ENCODE measurements at regions not wholly inside any gene's neighbourhood (a gene's known extent, or its start where the extent isn't known, plus 50 kb on each side); places are given as distances from the start of the nearest gene placed in this dataset.

GRCh38 chr7:138396251-138397070 lies 63.6 kb upstream of the TRIM24 start:
- ChIA-PET SMC1A (ENCODE audit: uncharacterized antibody, unreplicated experiment) (interaction anchor here (1.0 to 1.5 kb wide), 4 partner anchors 11 to 104 kb away, joined by 3 to 5 read pairs (median 4); no protein-coding TSS in a partner anchor), CTCF (interaction anchor here (0.7 to 2.7 kb wide), 5 partner anchors 10 to 342 kb away, joined by 3 to 8 read pairs (median 3); no protein-coding TSS in a partner anchor), RAD21 (ENCODE audit: unreplicated experiment) (interaction anchor here (1.0 to 1.8 kb wide), 3 partner anchors 13 to 81 kb away, joined by 3 to 9 read pairs (median 3); no protein-coding TSS in a partner anchor), POLR2A (interaction anchor here (0.6 to 0.9 kb wide), 3 partner anchors 23 to 722 kb away, joined by 3 to 6 read pairs (median 4); no protein-coding TSS in a partner anchor)
- no TSS peak for BruUV-seq (replicated peaks)
- no peak overlapping the region for H3K4me3 ChIP-seq
- 69% methylated on average over 3 of the region's 3 CpGs for WGBS (ENCODE audit: insufficient coverage, insufficient replicate concordance, low lambda C conversion rate, missing lambda C conversion rate)
- no peak overlapping the region for H3K27ac ChIP-seq (ENCODE audit: control insufficient read depth, insufficient read depth)
- intact Hi-C loops (cut with micrococcal nuclease; ENCODE audit: unreplicated experiment) = no loop called here
- ATAC-seq = peak; percentile 98
- no peak for FAIRE-seq
- H3K36me3 ChIP-seq (ENCODE audit: control insufficient read depth in 2 of 2, insufficient read depth in 2 of 2, low read length in 1 of 2) = no peaks in the 10 kb centered on the region
- no peaks in the 10 kb centered on the region for H4K20me1 ChIP-seq (ENCODE audit: control insufficient read depth, insufficient read depth)
- in situ Hi-C loops (cut with MboI) = no loop called here
- no peaks in the 10 kb centered on the region for H3K27me3 ChIP-seq (replicated peaks in 1 of 2; ENCODE audit: control insufficient read depth in 2 of 2, insufficient read depth in 2 of 2, low read length in 1 of 2)
- H3K4me2 ChIP-seq (ENCODE audit: control insufficient read depth, insufficient read depth) = no peak overlapping the region
- H3K4me1 ChIP-seq (ENCODE audit: control insufficient read depth, insufficient read depth, low read length) = no peaks in the 10 kb centered on the region
- H3K9me3 ChIP-seq (replicated peaks; ENCODE audit: control insufficient read depth, insufficient read depth, low read length) = no peaks in the 10 kb centered on the region
- no peak overlapping the region for H2AFZ ChIP-seq (ENCODE audit: control insufficient read depth, low read depth, low read length)
- DNase-seq (ENCODE audit: low read depth, low spot score) = peak; percentile 53
- no peak overlapping the region for H3K9ac ChIP-seq (ENCODE audit: control insufficient read depth, insufficient read depth, low read length)
- no peaks in the 10 kb centered on the region for H3K79me2 ChIP-seq (ENCODE audit: control insufficient read depth, insufficient read depth, low read length)
- TF ChIP-seq CHD1 (IDR thresholded peaks at IDR 0.05; ENCODE audit: low read depth, low read length) = no peak
- peak; percentile 55 to 56; a peak in 2 of 4 replicates for TF ChIP-seq EP300 (IDR thresholded peaks at IDR 0.05; ENCODE audit: borderline replicate concordance in 1 of 2, control insufficient read depth in 1 of 2, low read depth in 2 of 2, low read length in 2 of 2)
- peak; percentile 26; the same call in 1 of the 2 replicates for TF ChIP-seq ZNF687 (IDR thresholded peaks at IDR 0.05)
- TF ChIP-seq RBBP5 (conservative IDR thresholded peaks at IDR 0.05) = no peak
- no peak for TF ChIP-seq STAT3 (IDR thresholded peaks at IDR 0.05; ENCODE audit: low read depth, low read length)
- 0 out of 2 replicates have a peak, but pooled peaks have one; percentile 8 for TF ChIP-seq TCF7 (IDR thresholded peaks at IDR 0.05; ENCODE audit: borderline replicate concordance)
- peak; percentile 70 for TF ChIP-seq MLLT1 (IDR thresholded peaks at IDR 0.05)
- TF ChIP-seq HDAC6 (IDR thresholded peaks at IDR 0.05; ENCODE audit: unreplicated experiment) = no peak
- no peak for TF ChIP-seq TAF1 (IDR thresholded peaks at IDR 0.05; ENCODE audit: borderline replicate concordance, low read depth, low read length)
- TF ChIP-seq DPF2 (IDR thresholded peaks at IDR 0.05) = 0 out of 2 replicates have a peak, but pooled peaks have one; percentile 32
- TF ChIP-seq NR2F1 (conservative IDR thresholded peaks at IDR 0.05) = peak; percentile 22; the same call in 1 of the 2 replicates
- TF ChIP-seq BHLHE40 (IDR thresholded peaks at IDR 0.05; ENCODE audit: borderline replicate concordance in 1 of 2, low read depth in 2 of 2, low read length in 1 of 2) = peak; percentile 6 to 23; a peak in 1 of 4 replicates
- peak; percentile 79 for TF ChIP-seq MTA2 (IDR thresholded peaks at IDR 0.05; ENCODE audit: low read depth)
